Activated gamma-delta T cell treated with anti-CD3 and anti-CD28 coated beads, Interleukin-2, amount 50 U/mL, for 16 hours (primary cell): ENCODE measurements at regions not wholly inside any gene's neighbourhood (a gene's known extent, or its start where the extent isn't known, plus 50 kb on each side); places are given as distances from the start of the nearest gene placed in this dataset.

Experiments used
- DNase-seq: peaks from one replicate; pipeline ENCODE4 v3.0.0-alpha.2; 2020; ENCODE audit warnings: low read depth

GRCh38 chr19:16022681-16023080, 53.6 kb upstream of the TPM4 start:
- no peak for DNase-seq

- DNase-seq, result no peak
Measured at GRCh38 chr19:16023146-16023915, 53.0 kb upstream of the TPM4 start.

- DNase-seq, result no peak
Measured at GRCh38 chr19:16024266-16025107, 51.8 kb upstream of the TPM4 start.

GRCh38 chr19:16025108-16026101, 50.9 kb upstream of the TPM4 start:
- DNase-seq, result no peak

GRCh38 chr19:16026131-16026530, 50.2 kb upstream of the TPM4 start:
- DNase-seq, result no peak
